ENCODE measurements at regions not wholly inside any gene's neighbourhood (a gene's known extent, or its start where the extent isn't known, plus 50 kb on each side); places are given as distances from the start of the nearest gene placed in this dataset.

DNA sequence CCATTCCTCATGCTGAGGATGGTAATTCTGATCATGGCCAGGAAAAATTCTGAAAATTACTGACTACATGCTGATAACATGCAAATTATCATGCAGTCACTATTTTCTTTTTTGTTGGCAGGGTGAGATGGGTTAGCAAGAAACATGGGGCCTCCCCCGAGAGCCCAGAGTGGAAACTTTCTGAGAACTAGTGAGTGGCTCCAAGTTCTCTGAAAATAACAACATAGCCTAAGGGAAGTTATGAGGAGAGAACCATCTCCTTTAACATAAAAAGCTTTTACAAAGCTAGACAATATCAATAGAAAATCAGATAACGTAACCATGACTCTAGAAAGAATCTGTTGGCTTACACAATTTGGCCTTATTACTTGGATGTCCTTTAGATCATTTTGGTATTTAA lies 254.2 kb downstream of the PLOD2 start:
- TF ChIP-seq, protein P1, sequence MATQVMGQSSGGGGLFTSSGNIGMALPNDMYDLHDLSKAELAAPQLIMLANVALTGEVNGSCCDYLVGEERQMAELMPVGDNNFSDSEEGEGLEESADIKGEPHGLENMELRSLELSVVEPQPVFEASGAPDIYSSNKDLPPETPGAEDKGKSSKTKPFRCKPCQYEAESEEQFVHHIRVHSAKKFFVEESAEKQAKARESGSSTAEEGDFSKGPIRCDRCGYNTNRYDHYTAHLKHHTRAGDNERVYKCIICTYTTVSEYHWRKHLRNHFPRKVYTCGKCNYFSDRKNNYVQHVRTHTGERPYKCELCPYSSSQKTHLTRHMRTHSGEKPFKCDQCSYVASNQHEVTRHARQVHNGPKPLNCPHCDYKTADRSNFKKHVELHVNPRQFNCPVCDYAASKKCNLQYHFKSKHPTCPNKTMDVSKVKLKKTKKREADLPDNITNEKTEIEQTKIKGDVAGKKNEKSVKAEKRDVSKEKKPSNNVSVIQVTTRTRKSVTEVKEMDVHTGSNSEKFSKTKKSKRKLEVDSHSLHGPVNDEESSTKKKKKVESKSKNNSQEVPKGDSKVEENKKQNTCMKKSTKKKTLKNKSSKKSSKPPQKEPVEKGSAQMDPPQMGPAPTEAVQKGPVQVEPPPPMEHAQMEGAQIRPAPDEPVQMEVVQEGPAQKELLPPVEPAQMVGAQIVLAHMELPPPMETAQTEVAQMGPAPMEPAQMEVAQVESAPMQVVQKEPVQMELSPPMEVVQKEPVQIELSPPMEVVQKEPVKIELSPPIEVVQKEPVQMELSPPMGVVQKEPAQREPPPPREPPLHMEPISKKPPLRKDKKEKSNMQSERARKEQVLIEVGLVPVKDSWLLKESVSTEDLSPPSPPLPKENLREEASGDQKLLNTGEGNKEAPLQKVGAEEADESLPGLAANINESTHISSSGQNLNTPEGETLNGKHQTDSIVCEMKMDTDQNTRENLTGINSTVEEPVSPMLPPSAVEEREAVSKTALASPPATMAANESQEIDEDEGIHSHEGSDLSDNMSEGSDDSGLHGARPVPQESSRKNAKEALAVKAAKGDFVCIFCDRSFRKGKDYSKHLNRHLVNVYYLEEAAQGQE (IDR thresholded peaks at IDR 0.05; ENCODE audit: borderline replicate concordance) = no peak
- no peak for TF ChIP-seq CTCF (IDR thresholded peaks at IDR 0.05; ENCODE audit: poor library complexity, severe bottlenecking)
- no peak for TF ChIP-seq EP300 (conservative IDR thresholded peaks at IDR 0.05; ENCODE audit: poor library complexity, severe bottlenecking)
- no peak for TF ChIP-seq EZH2 (IDR thresholded peaks at IDR 0.05; ENCODE audit: borderline replicate concordance, insufficient read depth, low read length, poor library complexity, severe bottlenecking)
- no peak for TF ChIP-seq POLR2AphosphoS5 (IDR thresholded peaks at IDR 0.05)
- no peak for TF ChIP-seq RAD21 (conservative IDR thresholded peaks at IDR 0.05)
- no peak for TF ChIP-seq TAF1 (IDR thresholded peaks at IDR 0.05; ENCODE audit: low read depth)
- TF ChIP-seq MXI1 (conservative IDR thresholded peaks at IDR 0.05; ENCODE audit: poor library complexity, severe bottlenecking) = no peak
